B cell (primary cell): ENCODE measurements at regions not wholly inside any gene's neighbourhood (a gene's known extent, or its start where the extent isn't known, plus 50 kb on each side); places are given as distances from the start of the nearest gene placed in this dataset.

Experiments used
- ATAC-seq: fragments of 200-7000 bp; cut with Tn5 transposase; one replicate; pipeline ENCODE4 v1.10.0; 2021; ENCODE audit warnings: low read depth, mild to moderate bottlenecking, moderate number of reproducible peaks, moderate library complexity
- CTCF ChIA-PET: fragments of 350-600 bp; sonication (Branson Sonifier 250); formaldehyde crosslinking; loops from one replicate; lab custom pipeline; 2021; ENCODE audit warnings: antibody characterized with exemption, inconsistent platforms; lab: Charles Lee
- POLR2A ChIA-PET: fragments of 350-600 bp; sonication (Branson Sonifier 250); formaldehyde crosslinking; loops from one replicate; lab custom pipeline; 2021; ENCODE audit warnings: antibody characterized with exemption; lab: Charles Lee
- DNase-seq: peaks from one replicate; pipeline ENCODE4 v3.0.0; 2013
- H2AFZ ChIP-seq: 2 replicates; pipeline ENCODE4 v1.6.1; 2012; ENCODE audit warnings: mild to moderate bottlenecking, low read depth, low read length; ENCODE audit not compliant: insufficient read depth, poor library complexity, severe bottlenecking
- H3K27ac ChIP-seq, 2 donors: 1 replicate in 1 of 2; 2 replicates in 1 of 2; pipeline ENCODE4 v1.5.1; 2012 to 2013; ENCODE audit warnings: low read length in 2 of 2, mild to moderate bottlenecking in 2 of 2, moderate library complexity in 1 of 2
- H3K27me3 ChIP-seq, 4 experiments: fragments of 200-600 bp in 1 of 4; sonication (generic) in 1 of 4; replicated peaks in 1 of 4; 1 replicate in 2 of 4; 2 replicates in 2 of 4; pipeline versions ENCODE4 v1.6.1 to v1.7.0; 2013 to 2016; ENCODE audit warnings: low read length in 3 of 4, mild to moderate bottlenecking in 2 of 4, mixed read lengths in 1 of 4, moderate library complexity in 1 of 4; ENCODE audit not compliant: insufficient read depth in 4 of 4, control insufficient read depth in 3 of 4; ENCODE audit errors: control extremely low read depth in 1 of 4
- H3K36me3 ChIP-seq, 2 experiments: replicated peaks in 1 of 2; 1 replicate in 1 of 2; 2 replicates in 1 of 2; pipeline versions ENCODE4 v1.6.1 to v1.7.1; 2013; ENCODE audit warnings: low read length in 1 of 2; ENCODE audit not compliant: insufficient read depth in 2 of 2, control insufficient read depth in 1 of 2; ENCODE audit errors: control extremely low read depth in 1 of 2, extremely low read depth in 1 of 2
- H3K4me1 ChIP-seq, 2 donors: fragments of 200-600 bp in 1 of 2; sonication (generic) in 1 of 2; 1 replicate in 1 of 2; 2 replicates in 1 of 2; pipeline versions ENCODE4 v1.5.1 to v1.6.1; 2013 to 2017; ENCODE audit warnings: low read length in 2 of 2; ENCODE audit not compliant: control insufficient read depth in 2 of 2, insufficient read depth in 2 of 2
- H3K4me2 ChIP-seq: replicated peaks from 2 replicates; pipeline ENCODE3; 2012; ENCODE audit warnings: mild to moderate bottlenecking, low read depth, low read length; ENCODE audit not compliant: poor library complexity, severe bottlenecking
- H3K4me3 ChIP-seq, 5 experiments: fragments of 200-600 bp in 1 of 5; sonication (generic) in 1 of 5; 1 replicate in 3 of 5; 2 replicates in 2 of 5; pipeline versions ENCODE4 v1.5.1 to v1.7.0; 2011 to 2016; ENCODE audit warnings: low read length in 4 of 5, mild to moderate bottlenecking in 4 of 5, low read depth in 2 of 5, control low read depth in 1 of 5, moderate library complexity in 1 of 5; ENCODE audit not compliant: insufficient read depth in 1 of 5; ENCODE audit errors: control extremely low read depth in 1 of 5, extremely low read depth in 1 of 5
- H3K79me2 ChIP-seq: fragments of 200-600 bp; sonication (generic); one replicate; pipeline ENCODE4 v1.6.0; 2016; ENCODE audit warnings: low read length; ENCODE audit not compliant: control insufficient read depth, insufficient read depth
- H3K9ac ChIP-seq: fragments of 200-600 bp; sonication (generic); 2 replicates; pipeline ENCODE4 v1.6.1; 2017; ENCODE audit warnings: mild to moderate bottlenecking, low read length, moderate library complexity
- H3K9me3 ChIP-seq, 3 donors: one replicate each; pipeline versions ENCODE4 v1.6.1 to v1.7.1; 2013; ENCODE audit warnings: low read length in 2 of 3; ENCODE audit not compliant: control insufficient read depth in 2 of 3, insufficient read depth in 1 of 3; ENCODE audit errors: control extremely low read depth in 1 of 3
- H4K20me1 ChIP-seq: 2 replicates; pipeline ENCODE4 v1.6.0; 2012; ENCODE audit warnings: mild to moderate bottlenecking, low read length; ENCODE audit not compliant: insufficient read depth, control insufficient read depth, poor library complexity, severe bottlenecking
- H3K27ac Mint-ChIP-seq: one replicate; pipeline ENCODE4 v1.8.0; 2021; ENCODE audit warnings: mixed read lengths
- H3K27me3 Mint-ChIP-seq: one replicate; pipeline ENCODE4 v1.8.0; 2021; ENCODE audit warnings: mixed read lengths
- H3K4me1 Mint-ChIP-seq: one replicate; pipeline ENCODE4 v1.8.0; 2021; ENCODE audit warnings: mixed read lengths
- H3K4me3 Mint-ChIP-seq: one replicate; pipeline ENCODE4 v1.8.0; 2021; ENCODE audit warnings: mixed read lengths
- H3K9me3 Mint-ChIP-seq: one replicate; pipeline ENCODE4 v1.8.0; 2022; ENCODE audit warnings: mixed read lengths; ENCODE audit not compliant: insufficient read depth
- EZH2 ChIP-seq: IDR thresholded peaks from 2 replicates; pipeline ENCODE4 v1.6.1; 2012; ENCODE audit warnings: borderline replicate concordance, low read depth, mild to moderate bottlenecking, moderate library complexity, low read length; ENCODE audit not compliant: insufficient read depth, poor library complexity, severe bottlenecking
- WGBS: methylation state at CpG from one replicate; pipeline ENCODE4 v1.1.5; 2013; ENCODE audit warnings: missing lambda C conversion rate; ENCODE audit not compliant: insufficient coverage; 5-methylcytosine and 5-hydroxymethylcytosine counted together
- intact Hi-C: fragments of 100-400 bp; cut with micrococcal nuclease; formaldehyde crosslinking; loops from one replicate; pipeline ENCODE4 v1.10.0; 2022
- TF ChIP-seq, protein P1 (sequence below): fragments of 200-600 bp; IDR thresholded peaks from one replicate; pipeline ENCODE4 v1.8.0; 2022; ENCODE audit warnings: antibody characterized with exemption, mild to moderate bottlenecking

DNA sequence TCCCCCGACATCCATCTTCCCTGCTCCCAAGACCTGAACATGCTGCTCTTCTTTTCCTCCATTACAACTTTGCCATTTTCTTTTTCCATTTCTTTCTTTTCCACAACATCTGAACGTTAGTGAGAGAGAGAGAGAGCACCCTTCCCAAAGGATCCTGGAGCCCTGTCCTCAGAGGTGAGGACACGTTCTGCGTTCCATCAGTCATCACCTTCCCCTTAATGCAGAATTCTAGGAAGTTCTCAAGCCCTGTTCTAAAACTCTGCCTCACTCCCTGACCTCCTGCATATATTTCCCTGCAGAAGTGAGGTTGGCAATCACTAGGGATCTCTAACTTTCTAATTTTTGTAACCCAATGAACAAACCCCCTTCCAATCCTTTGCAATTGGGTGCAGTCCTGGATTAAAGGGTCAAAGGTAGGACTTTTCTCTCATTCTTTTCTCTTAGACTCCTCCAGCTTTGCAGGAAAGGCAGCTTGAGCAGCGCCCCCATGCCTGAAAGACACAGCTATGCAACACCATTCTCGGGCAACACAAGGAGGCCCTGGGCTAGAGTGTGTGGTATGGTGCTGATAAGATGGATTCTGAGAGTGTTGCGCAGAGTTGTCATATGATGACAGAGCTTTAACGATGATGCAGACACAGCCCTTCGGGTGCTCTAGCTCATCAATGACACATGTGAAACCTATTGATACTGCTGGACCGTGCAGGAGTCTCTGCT is 59.2 kb upstream of the TNR start:
- H3K36me3 ChIP-seq, result no peaks in the 10 kb centered on the region
- no peaks in the 10 kb centered on the region for H3K27me3 ChIP-seq
- H3K27ac ChIP-seq, result no peak overlapping the region
- ATAC-seq (no peak), DNase-seq (no peak)
- Mint-ChIP-seq H3K4me1 (no peaks in the 10 kb centered on the region), H3K27me3 (peaks cover 3% of the 10 kb centered on the region), H3K4me3 (no peak overlapping the region), H3K27ac (no peak overlapping the region), H3K9me3 (no peaks in the 10 kb centered on the region)
- no peaks in the 10 kb centered on the region for H3K9me3 ChIP-seq
- H3K4me1 ChIP-seq, result no peaks in the 10 kb centered on the region
- no peak overlapping the region for H3K9ac ChIP-seq
- H2AFZ ChIP-seq, result no peak overlapping the region
- no peaks in the 10 kb centered on the region for H4K20me1 ChIP-seq
- intact Hi-C loops, result no loop called here
- 92% methylated on average over 8 of the region's 10 CpGs for WGBS
- CTCF ChIA-PET, result interaction anchor here (1.5 kb wide), 1 partner anchor 10 kb away, joined by 3 read pairs; no protein-coding TSS in a partner anchor
- POLR2A ChIA-PET, result no interaction called here
- no peak overlapping the region for H3K4me3 ChIP-seq
- no peak overlapping the region for H3K4me2 ChIP-seq
- H3K79me2 ChIP-seq, result no peaks in the 10 kb centered on the region
- TF ChIP-seq, protein P1, sequence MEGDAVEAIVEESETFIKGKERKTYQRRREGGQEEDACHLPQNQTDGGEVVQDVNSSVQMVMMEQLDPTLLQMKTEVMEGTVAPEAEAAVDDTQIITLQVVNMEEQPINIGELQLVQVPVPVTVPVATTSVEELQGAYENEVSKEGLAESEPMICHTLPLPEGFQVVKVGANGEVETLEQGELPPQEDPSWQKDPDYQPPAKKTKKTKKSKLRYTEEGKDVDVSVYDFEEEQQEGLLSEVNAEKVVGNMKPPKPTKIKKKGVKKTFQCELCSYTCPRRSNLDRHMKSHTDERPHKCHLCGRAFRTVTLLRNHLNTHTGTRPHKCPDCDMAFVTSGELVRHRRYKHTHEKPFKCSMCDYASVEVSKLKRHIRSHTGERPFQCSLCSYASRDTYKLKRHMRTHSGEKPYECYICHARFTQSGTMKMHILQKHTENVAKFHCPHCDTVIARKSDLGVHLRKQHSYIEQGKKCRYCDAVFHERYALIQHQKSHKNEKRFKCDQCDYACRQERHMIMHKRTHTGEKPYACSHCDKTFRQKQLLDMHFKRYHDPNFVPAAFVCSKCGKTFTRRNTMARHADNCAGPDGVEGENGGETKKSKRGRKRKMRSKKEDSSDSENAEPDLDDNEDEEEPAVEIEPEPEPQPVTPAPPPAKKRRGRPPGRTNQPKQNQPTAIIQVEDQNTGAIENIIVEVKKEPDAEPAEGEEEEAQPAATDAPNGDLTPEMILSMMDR, result no peak
- TF ChIP-seq EZH2, result no peak

DNA sequence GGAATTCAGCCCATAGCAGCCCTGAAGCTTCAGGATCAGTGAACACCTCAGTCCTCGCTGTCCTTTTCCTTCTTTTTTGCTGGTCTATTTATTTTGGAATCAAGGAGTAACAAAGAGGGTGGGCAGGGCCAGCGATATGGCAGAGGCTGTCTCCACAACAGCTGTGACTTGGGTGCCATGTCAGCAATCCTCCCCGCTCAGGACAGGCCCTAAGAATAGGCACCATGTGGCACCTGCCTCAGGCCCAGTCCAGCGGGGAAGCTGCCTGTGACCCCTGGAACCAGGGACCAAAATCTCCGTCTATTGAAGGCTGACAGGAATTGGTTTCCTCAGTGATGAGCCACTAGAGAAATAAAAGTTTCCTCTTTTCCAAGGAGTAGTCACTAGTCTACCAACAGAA is 58.6 kb upstream of the TNR start:
- DNase-seq (no peak), ATAC-seq (no peak)
- POLR2A ChIA-PET, result no interaction called here
- Histone ChIP-seq H3K36me3 (no peaks in the 10 kb centered on the region), H2AFZ (no peak overlapping the region), H3K4me3 (no peak overlapping the region), H3K27me3 (no peaks in the 10 kb centered on the region), H4K20me1 (no peaks in the 10 kb centered on the region), H3K9ac (no peak overlapping the region), H3K4me1 (no peaks in the 10 kb centered on the region), H3K79me2 (no peaks in the 10 kb centered on the region), H3K9me3 (no peaks in the 10 kb centered on the region), H3K4me2 (no peak overlapping the region), H3K27ac (no peak overlapping the region)
- WGBS, result 86% methylated on average over 5 of the region's 5 CpGs
- no peak overlapping the region for H3K4me3 Mint-ChIP-seq
- peaks cover 7% of the 10 kb centered on the region for H3K27me3 Mint-ChIP-seq
- TF ChIP-seq, protein P1, result no peak
- TF ChIP-seq EZH2, result no peak
- no peaks in the 10 kb centered on the region for H3K9me3 Mint-ChIP-seq
- intact Hi-C loops, result no loop called here
- CTCF ChIA-PET, result interaction anchor here (1.5 kb wide), 1 partner anchor 9 kb away, joined by 3 read pairs; no protein-coding TSS in a partner anchor
- no peaks in the 10 kb centered on the region for H3K4me1 Mint-ChIP-seq
- no peak overlapping the region for H3K27ac Mint-ChIP-seq
